GM23248 (cell line): ENCODE measurements at regions not wholly inside any gene's neighbourhood (a gene's known extent, or its start where the extent isn't known, plus 50 kb on each side); places are given as distances from the start of the nearest gene placed in this dataset.
"Not testable (repeated sequence)": the region's sequence is repeated elsewhere in the genome, so short reads cannot be mapped to it uniquely, and the experiment has no call there.

Experiments
- DNase-seq: peaks from one replicate; pipeline ENCODE4 v3.0.0-alpha.2; 2015
- H2AFZ ChIP-seq: fragments of 200-600 bp; sonication (generic); 2 replicates; pipeline ENCODE4 v1.6.1; 2016; ENCODE audit warnings: antibody characterized with exemption
- H3F3A ChIP-seq: fragments of 200-600 bp; sonication (generic); 2 replicates; pipeline ENCODE4 v1.6.1; 2016; ENCODE audit warnings: mild to moderate bottlenecking, antibody characterized with exemption, mixed run types; ENCODE audit not compliant: insufficient read depth
- H3K27ac ChIP-seq: fragments of 200-600 bp; sonication (generic); 2 replicates; pipeline ENCODE4 v1.5.1; 2016; ENCODE audit warnings: mild to moderate bottlenecking
- H3K27me3 ChIP-seq: fragments of 200-600 bp; sonication (generic); replicated peaks from 2 replicates; pipeline ENCODE4 v1.6.1; 2016; ENCODE audit warnings: mild to moderate bottlenecking; ENCODE audit not compliant: insufficient read depth
- H3K36me3 ChIP-seq: fragments of 200-600 bp; sonication (generic); 2 replicates; pipeline ENCODE4 v1.6.1; 2016; ENCODE audit warnings: low read depth, mild to moderate bottlenecking
- H3K4me1 ChIP-seq: fragments of 200-600 bp; sonication (generic); 2 replicates; pipeline ENCODE4 v1.6.1; 2016; ENCODE audit warnings: mild to moderate bottlenecking; ENCODE audit not compliant: insufficient read depth
- H3K4me2 ChIP-seq: fragments of 200-600 bp; sonication (generic); one replicate; pipeline ENCODE4 v1.6.1; 2016; ENCODE audit warnings: mild to moderate bottlenecking; ENCODE audit not compliant: unreplicated experiment
- H3K4me3 ChIP-seq: fragments of 200-600 bp; sonication (generic); 2 replicates; pipeline ENCODE4 v1.5.1; 2016; ENCODE audit warnings: mild to moderate bottlenecking
- H3K79me2 ChIP-seq: fragments of 200-600 bp; sonication (generic); 2 replicates; pipeline ENCODE4 v1.6.1; 2016; ENCODE audit warnings: mild to moderate bottlenecking; ENCODE audit not compliant: insufficient read depth
- H3K9ac ChIP-seq: fragments of 200-600 bp; sonication (generic); 2 replicates; pipeline ENCODE4 v1.6.1; 2016; ENCODE audit warnings: mild to moderate bottlenecking
- H3K9me2 ChIP-seq: fragments of 200-600 bp; sonication (generic); 2 replicates; pipeline ENCODE4 v1.6.1; 2016; ENCODE audit warnings: mixed run types, mild to moderate bottlenecking, moderate library complexity; ENCODE audit not compliant: insufficient read depth
- H3K9me3 ChIP-seq: fragments of 200-600 bp; sonication (generic); one replicate; pipeline ENCODE4 v1.6.1; 2017; ENCODE audit warnings: low read depth
- H4K20me1 ChIP-seq: fragments of 200-600 bp; sonication (generic); 2 replicates; pipeline ENCODE4 v1.6.0; 2016; ENCODE audit not compliant: insufficient read depth
- EZH2 ChIP-seq: fragments of 200-600 bp; sonication (generic); IDR thresholded peaks from 2 replicates; pipeline ENCODE4 v1.6.1; 2018; ENCODE audit warnings: antibody characterized with exemption, mild to moderate bottlenecking; ENCODE audit not compliant: insufficient read depth, poor library complexity, severe bottlenecking
- EZH2phosphoT487 ChIP-seq: fragments of 200-600 bp; sonication (generic); IDR thresholded peaks from 2 replicates; pipeline ENCODE4 v1.6.1; 2018; ENCODE audit warnings: antibody characterized with exemption, moderate library complexity, mild to moderate bottlenecking, low read depth; ENCODE audit not compliant: insufficient read depth
- WGBS, 2 experiments: methylation state at CpG; one replicate each; pipeline ENCODE4 v1.1.6; 2015 to 2017; ENCODE audit warnings: low lambda C conversion rate in 2 of 2, low coverage in 1 of 2; ENCODE audit errors: missing lambda C conversion rate in 2 of 2; 5-methylcytosine and 5-hydroxymethylcytosine counted together
- in situ Hi-C: fragments of 300-500 bp; cut with MboI; formaldehyde crosslinking; loops from 2 replicates; pipeline ENCODE4 v1.15.0; 2020

DNA sequence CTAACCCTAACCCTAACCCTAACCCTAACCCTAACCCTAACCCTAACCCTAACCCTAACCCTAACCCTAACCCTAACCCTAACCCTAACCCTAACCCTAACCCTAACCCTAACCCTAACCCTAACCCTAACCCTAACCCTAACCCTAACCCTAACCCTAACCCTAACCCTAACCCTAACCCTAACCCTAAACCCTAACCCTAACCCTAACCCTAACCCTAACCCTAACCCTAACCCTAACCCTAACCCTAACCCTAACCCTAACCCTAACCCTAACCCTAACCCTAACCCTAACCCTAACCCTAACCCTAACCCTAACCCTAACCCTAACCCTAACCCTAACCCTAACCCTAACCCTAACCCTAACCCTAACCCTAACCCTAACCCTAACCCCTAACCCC is 80.6 kb upstream of the PLEKHG4B start:
- H3K4me1 ChIP-seq, H3K4me3 ChIP-seq, H2AFZ ChIP-seq, H3K79me2 ChIP-seq, H3K36me3 ChIP-seq, H3K9me3 ChIP-seq, H3K27me3 ChIP-seq, H4K20me1 ChIP-seq, H3K27ac ChIP-seq, H3K9ac ChIP-seq, DNase-seq, H3K9me2 ChIP-seq, H3F3A ChIP-seq, in situ Hi-C loops, H3K4me2 ChIP-seq: not testable (repeated sequence)

DNA sequence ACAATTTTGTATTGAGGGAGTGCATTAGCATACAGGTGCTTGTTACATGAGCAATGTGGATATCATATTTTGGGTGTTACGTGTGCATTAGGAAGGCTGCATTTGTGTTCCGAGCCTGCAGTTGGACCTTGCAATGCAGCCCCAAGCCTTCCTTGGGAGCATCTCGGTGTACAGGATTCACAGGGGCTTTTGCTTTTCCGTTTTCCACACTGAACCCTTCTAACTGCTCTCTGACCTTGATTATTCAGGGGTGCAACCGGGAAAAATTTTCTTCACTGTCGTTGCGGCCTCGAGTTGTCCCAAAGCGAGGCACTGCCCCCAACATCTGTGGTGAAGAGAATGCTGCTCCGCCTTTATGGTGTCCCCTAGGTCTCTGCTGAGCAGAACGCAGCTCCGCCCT is 80.1 kb upstream of the PLEKHG4B start:
- DNase-seq: peak; percentile 60
- H3K79me2 ChIP-seq: no peaks in the 10 kb centered on the region
- TF ChIP-seq EZH2 (no peak), EZH2phosphoT487 (no peak)
- no peaks in the 10 kb centered on the region for H3K27me3 ChIP-seq
- no peak overlapping the region for H3K4me2 ChIP-seq
- H4K20me1 ChIP-seq: no peaks in the 10 kb centered on the region
- 77 to 81% methylated on average over 12 of the region's 12 CpGs for WGBS, 2 experiments
- H3K36me3 ChIP-seq: no peaks in the 10 kb centered on the region
- H3K9me2 ChIP-seq: no peaks in the 10 kb centered on the region
- no peaks in the 10 kb centered on the region for H3K4me1 ChIP-seq
- H3K4me3 ChIP-seq: no peak overlapping the region
- no peak overlapping the region for H3K27ac ChIP-seq
- H3K9me3 ChIP-seq: no peaks in the 10 kb centered on the region
- no peak overlapping the region for H2AFZ ChIP-seq
- in situ Hi-C loops: no loop called here
- no peak overlapping the region for H3K9ac ChIP-seq
- no peaks in the 10 kb centered on the region; the same call in 1 of the 2 replicates for H3F3A ChIP-seq

DNA sequence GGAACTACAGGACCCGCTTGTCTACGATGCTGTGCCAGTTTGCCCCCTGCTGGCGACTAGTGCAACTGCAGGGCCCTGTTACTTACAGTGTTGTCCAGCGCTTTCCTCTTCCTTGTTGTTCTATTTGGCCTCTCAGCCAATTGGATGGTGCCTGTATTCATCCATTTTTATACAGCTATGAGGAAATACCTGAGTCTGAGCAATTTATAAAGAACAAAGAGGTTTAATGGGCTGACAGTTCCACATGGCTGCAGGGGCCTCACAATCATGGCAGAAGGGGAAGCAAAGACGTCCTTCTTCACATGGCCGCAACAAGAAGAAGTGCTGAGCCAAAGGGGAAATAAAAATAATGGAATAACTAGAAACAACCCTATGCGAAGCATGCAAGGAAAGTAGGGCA is 78.7 kb upstream of the PLEKHG4B start:
- Histone ChIP-seq H3K27ac (no peak overlapping the region), H3K4me2 (no peak overlapping the region)
- in situ Hi-C loops: no loop called here

DNA sequence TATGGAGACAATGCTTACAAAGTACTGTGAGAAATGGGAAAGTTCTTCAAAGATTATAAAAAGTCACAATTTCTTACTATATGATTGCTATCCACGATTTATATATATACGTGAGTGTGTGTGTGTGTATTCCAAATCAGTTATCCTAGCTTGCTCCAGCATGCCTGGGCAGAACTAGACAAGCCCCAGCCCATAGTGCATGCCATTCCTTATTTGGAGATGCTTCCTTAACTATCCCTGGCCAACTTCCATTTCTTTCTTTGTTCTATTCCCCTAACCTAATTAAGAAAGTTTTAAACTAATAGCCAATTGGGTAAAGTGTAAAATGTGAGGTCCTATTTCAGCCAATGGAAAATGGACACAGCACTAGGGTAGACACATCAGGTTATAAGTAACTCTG is 77.3 kb upstream of the PLEKHG4B start:
- H3K4me3 ChIP-seq, H3K4me2 ChIP-seq, H3K9me3 ChIP-seq, in situ Hi-C loops, H3K79me2 ChIP-seq, H3K9me2 ChIP-seq, H4K20me1 ChIP-seq, H3K4me1 ChIP-seq, H3F3A ChIP-seq, H2AFZ ChIP-seq, DNase-seq, H3K36me3 ChIP-seq, H3K9ac ChIP-seq, H3K27ac ChIP-seq: not testable (repeated sequence)
- WGBS, 2 experiments: 30 to 41% methylated on average over 2 of the region's 2 CpGs
- peaks cover 11% of the 10 kb centered on the region for H3K27me3 ChIP-seq

More for the DNA sequence above, 78.7 kb upstream of the PLEKHG4B start:
- H3F3A ChIP-seq: no peaks in the 10 kb centered on the region; the same call in 1 of the 2 replicates
- no peak overlapping the region for H3K4me3 ChIP-seq
- no peaks in the 10 kb centered on the region for H3K4me1 ChIP-seq
- H3K9ac ChIP-seq: no peak overlapping the region
- no peaks in the 10 kb centered on the region for H3K79me2 ChIP-seq
- 49 to 59% methylated on average over 7 of the region's 7 CpGs for WGBS, 2 experiments
- no peaks in the 10 kb centered on the region for H3K9me3 ChIP-seq
- no peak for DNase-seq
- no peaks in the 10 kb centered on the region for H4K20me1 ChIP-seq
- H3K36me3 ChIP-seq: no peaks in the 10 kb centered on the region
- TF ChIP-seq EZH2: no peak
- TF ChIP-seq EZH2phosphoT487: no peak
- no peak overlapping the region for H2AFZ ChIP-seq
- no peaks in the 10 kb centered on the region for H3K9me2 ChIP-seq
- peaks cover 5% of the 10 kb centered on the region; the same call in 1 of the 2 replicates for H3K27me3 ChIP-seq

DNA sequence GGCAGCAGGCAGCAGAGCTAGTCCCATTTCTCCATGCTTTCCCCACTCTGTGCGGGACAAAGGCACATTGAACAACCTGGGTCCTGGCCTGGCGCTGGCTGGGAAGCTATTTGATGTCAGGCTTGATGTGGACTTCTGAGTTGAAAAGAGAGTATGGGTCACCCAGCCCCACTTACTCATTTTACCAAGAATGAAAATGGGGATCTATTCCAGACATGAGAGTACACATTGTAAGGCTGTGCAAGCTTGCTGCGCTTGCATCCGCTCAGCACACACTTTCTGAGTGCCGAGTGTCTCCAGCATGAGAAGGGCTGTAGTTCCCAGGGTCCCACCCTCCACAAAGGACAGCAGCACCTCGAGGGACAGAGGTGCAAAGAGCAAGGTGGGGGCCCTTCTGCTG is 71.7 kb upstream of the PLEKHG4B start:
- H3K36me3 ChIP-seq, H3K4me3 ChIP-seq, H4K20me1 ChIP-seq, H3K9me2 ChIP-seq, H3K9ac ChIP-seq, H3F3A ChIP-seq, in situ Hi-C loops, H3K79me2 ChIP-seq, H2AFZ ChIP-seq, H3K4me1 ChIP-seq, H3K27ac ChIP-seq, DNase-seq, H3K9me3 ChIP-seq, H3K4me2 ChIP-seq: not testable (repeated sequence)
- WGBS, 2 experiments: 48 to 49% methylated on average over 6 of the region's 6 CpGs
- H3K27me3 ChIP-seq: peaks cover 29% of the 10 kb centered on the region
